ENCODE measurements at regions not wholly inside any gene's neighbourhood (a gene's known extent, or its start where the extent isn't known, plus 50 kb on each side); places are given as distances from the start of the nearest gene placed in this dataset.

DNA sequence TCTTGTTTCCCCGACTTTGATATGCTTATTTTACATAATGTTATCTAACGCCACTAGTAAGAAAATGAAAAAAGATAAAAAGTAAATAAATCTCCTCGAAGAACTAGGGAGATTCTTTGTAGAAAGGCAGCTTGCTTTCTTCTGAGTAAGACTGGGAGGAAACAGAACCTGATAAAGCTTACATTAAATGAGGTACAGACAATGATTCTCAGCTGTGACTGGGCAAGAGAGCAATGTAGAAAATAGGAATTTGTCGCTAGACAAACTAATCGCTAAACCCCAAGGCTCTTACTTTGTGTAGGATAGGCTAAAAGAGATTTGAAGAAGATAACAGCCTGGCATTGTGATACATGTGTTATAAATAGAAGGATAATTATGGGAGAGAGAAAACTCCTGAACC is 919.0 kb upstream of the ALCAM start:
- peaks cover 13% of the 10 kb centered on the region for H3K4me1 Mint-ChIP-seq
- peak overlapping the region in 2 of 3 experiments; percentile 86 to 93 for H3K27ac Mint-ChIP-seq
- H3K36me3 Mint-ChIP-seq (ENCODE audit: low read depth), result no peaks in the 10 kb centered on the region
- no peaks in the 10 kb centered on the region for H3K9me3 Mint-ChIP-seq
- no peak overlapping the region for H3K4me3 Mint-ChIP-seq
- TF ChIP-seq, protein P1, sequence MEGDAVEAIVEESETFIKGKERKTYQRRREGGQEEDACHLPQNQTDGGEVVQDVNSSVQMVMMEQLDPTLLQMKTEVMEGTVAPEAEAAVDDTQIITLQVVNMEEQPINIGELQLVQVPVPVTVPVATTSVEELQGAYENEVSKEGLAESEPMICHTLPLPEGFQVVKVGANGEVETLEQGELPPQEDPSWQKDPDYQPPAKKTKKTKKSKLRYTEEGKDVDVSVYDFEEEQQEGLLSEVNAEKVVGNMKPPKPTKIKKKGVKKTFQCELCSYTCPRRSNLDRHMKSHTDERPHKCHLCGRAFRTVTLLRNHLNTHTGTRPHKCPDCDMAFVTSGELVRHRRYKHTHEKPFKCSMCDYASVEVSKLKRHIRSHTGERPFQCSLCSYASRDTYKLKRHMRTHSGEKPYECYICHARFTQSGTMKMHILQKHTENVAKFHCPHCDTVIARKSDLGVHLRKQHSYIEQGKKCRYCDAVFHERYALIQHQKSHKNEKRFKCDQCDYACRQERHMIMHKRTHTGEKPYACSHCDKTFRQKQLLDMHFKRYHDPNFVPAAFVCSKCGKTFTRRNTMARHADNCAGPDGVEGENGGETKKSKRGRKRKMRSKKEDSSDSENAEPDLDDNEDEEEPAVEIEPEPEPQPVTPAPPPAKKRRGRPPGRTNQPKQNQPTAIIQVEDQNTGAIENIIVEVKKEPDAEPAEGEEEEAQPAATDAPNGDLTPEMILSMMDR (IDR thresholded peaks at IDR 0.05; ENCODE audit: unreplicated experiment in 3 of 3), result no peak
- peaks cover 3% of the 10 kb centered on the region for H3K27me3 Mint-ChIP-seq (ENCODE audit: low read depth)

DNA sequence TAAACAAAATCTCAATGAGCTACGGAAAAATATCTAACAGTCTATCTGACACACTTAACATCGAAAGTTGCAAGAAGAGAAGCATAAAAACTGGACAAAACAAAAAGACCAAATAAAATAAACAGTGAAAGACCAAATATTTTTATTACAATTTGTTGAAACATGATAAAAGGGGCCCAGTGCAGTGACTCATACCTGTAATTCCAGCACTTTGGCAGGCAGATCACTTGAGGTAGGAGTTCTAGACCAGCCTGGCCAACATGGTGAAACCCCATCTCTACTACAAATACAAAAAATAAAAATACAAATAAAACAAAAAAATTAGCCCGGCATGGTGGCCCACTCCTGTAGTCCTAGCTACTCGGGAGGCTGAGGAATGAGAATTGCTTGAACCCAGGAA is 914.0 kb upstream of the ALCAM start:
- no peaks in the 10 kb centered on the region for H3K9me3 Mint-ChIP-seq
- TF ChIP-seq, protein P1 (IDR thresholded peaks at IDR 0.05; ENCODE audit: unreplicated experiment in 3 of 3), result no peak
- H3K4me3 Mint-ChIP-seq, result no peak overlapping the region
- H3K27ac Mint-ChIP-seq, result no peak overlapping the region
- no peaks in the 10 kb centered on the region for H3K36me3 Mint-ChIP-seq (ENCODE audit: low read depth)
- H3K4me1 Mint-ChIP-seq, result peaks cover 9% of the 10 kb centered on the region
- no peaks in the 10 kb centered on the region for H3K27me3 Mint-ChIP-seq (ENCODE audit: low read depth)

- Mint-ChIP-seq H3K36me3 (ENCODE audit: low read depth) (no peaks in the 10 kb centered on the region), H3K27ac (peak overlapping the region in 2 of 3 experiments; percentile 63 to 68), H3K4me1 (peaks cover 18% of the 10 kb centered on the region), H3K27me3 (ENCODE audit: low read depth) (no peaks in the 10 kb centered on the region), H3K4me3 (no peak overlapping the region), H3K9me3 (peaks cover under 1% of the 10 kb centered on the region)
- TF ChIP-seq, protein P1 (IDR thresholded peaks at IDR 0.05; ENCODE audit: unreplicated experiment in 3 of 3), result no peak
Measured at GRCh38 chr3:104458657-104459056, 908.1 kb upstream of the ALCAM start.

- no peak overlapping the region for H3K4me3 Mint-ChIP-seq
- no peaks in the 10 kb centered on the region for H3K36me3 Mint-ChIP-seq (ENCODE audit: low read depth)
- peak overlapping the region; percentile 66 to 70 (median 68) for H3K27ac Mint-ChIP-seq
- peaks cover 18% of the 10 kb centered on the region for H3K4me1 Mint-ChIP-seq
- peaks cover 12% of the 10 kb centered on the region for H3K9me3 Mint-ChIP-seq
- H3K27me3 Mint-ChIP-seq (ENCODE audit: low read depth), result no peaks in the 10 kb centered on the region
- TF ChIP-seq, protein P1 (IDR thresholded peaks at IDR 0.05; ENCODE audit: unreplicated experiment in 3 of 3), result peak; percentile 52 to 60 (median 58)
Measured at GRCh38 chr3:104460477-104461406, 906.0 kb upstream of the ALCAM start.

DNA sequence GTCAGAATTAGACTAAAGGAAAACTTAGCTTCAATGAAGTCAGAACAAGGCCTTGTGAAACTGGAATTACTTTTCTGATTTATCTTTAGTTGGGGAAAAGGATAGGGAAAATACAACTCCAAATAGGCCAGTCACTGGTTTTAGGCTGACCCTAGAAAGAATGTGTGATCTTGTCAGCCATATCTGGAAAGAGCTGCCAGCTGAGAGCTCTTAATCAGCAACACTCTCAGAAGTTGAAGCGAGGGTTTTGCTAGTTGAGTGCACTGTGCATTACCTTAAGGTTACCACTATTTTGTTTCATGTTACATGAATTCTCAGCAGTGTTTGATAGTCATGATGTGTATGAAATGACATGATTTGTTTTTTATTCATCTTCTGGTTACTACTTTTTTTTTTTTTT is 905.3 kb upstream of the ALCAM start:
- TF ChIP-seq, protein P1 (IDR thresholded peaks at IDR 0.05; ENCODE audit: unreplicated experiment in 3 of 3), result no peak
- Mint-ChIP-seq H3K4me3 (no peak overlapping the region), H3K36me3 (ENCODE audit: low read depth) (no peaks in the 10 kb centered on the region), H3K9me3 (peaks cover 16% of the 10 kb centered on the region), H3K4me1 (peaks cover 18% of the 10 kb centered on the region), H3K27me3 (ENCODE audit: low read depth) (no peaks in the 10 kb centered on the region), H3K27ac (peak overlapping the region; percentile 66 to 70 (median 68))
